H1 (cell line): ENCODE measurements at regions not wholly inside any gene's neighbourhood (a gene's known extent, or its start where the extent isn't known, plus 50 kb on each side); places are given as distances from the start of the nearest gene placed in this dataset.

Experiments
- CTCF ChIA-PET: fragments of 300-600 bp; sonication (Branson Sonifier 250); formaldehyde crosslinking; loops from one replicate; lab custom pipeline; 2021; ENCODE audit not compliant: partially characterized antibody; lab: Charles Lee
- POLR2A ChIA-PET: fragments of 300-600 bp; sonication (Branson Sonifier 250); formaldehyde crosslinking; loops from one replicate; lab custom pipeline; 2021; ENCODE audit warnings: inconsistent platforms; ENCODE audit not compliant: partially characterized antibody; lab: Charles Lee
- DNase-seq, 2 experiments: peaks; one replicate each; pipeline versions ENCODE4 v3.0.0 to v3.0.0-alpha.2; 2010 to 2022; ENCODE audit warnings: low spot score in 2 of 2, low read depth in 1 of 2, mixed read lengths in 1 of 2
- FAIRE-seq: peaks from 2 replicates; lab custom pipeline; 2011; peaks lifted over from hg19 to GRCh38; lab: Jason Lieb, UNC
- H2AFZ ChIP-seq: 2 replicates; pipeline ENCODE4 v1.8.1; 2012; ENCODE audit warnings: low read length, inconsistent platforms
- H2AK5ac ChIP-seq: 2 replicates; pipeline ENCODE4 v1.6.1; 2013; ENCODE audit warnings: low read depth, low read length
- H2BK120ac ChIP-seq: replicated peaks from 2 replicates; pipeline ENCODE3; 2013; ENCODE audit warnings: low read depth, low read length, inconsistent platforms
- H2BK12ac ChIP-seq: 2 replicates; pipeline ENCODE4 v1.6.1; 2013; ENCODE audit warnings: low read depth, low read length
- H2BK15ac ChIP-seq: 2 replicates; pipeline ENCODE4 v1.6.1; 2013; ENCODE audit warnings: low read length
- H2BK20ac ChIP-seq: 2 replicates; pipeline ENCODE4 v1.6.1; 2013; ENCODE audit warnings: low read length
- H2BK5ac ChIP-seq: 2 replicates; pipeline ENCODE4 v1.6.1; 2013; ENCODE audit warnings: low read depth, low read length
- H3K14ac ChIP-seq: 2 replicates; pipeline ENCODE4 v1.6.1; 2013; ENCODE audit warnings: inconsistent platforms; ENCODE audit not compliant: insufficient read length
- H3K18ac ChIP-seq: 2 replicates; pipeline ENCODE4 v1.6.1; 2013; ENCODE audit warnings: low read length; ENCODE audit errors: extremely low read depth
- H3K23ac ChIP-seq: 2 replicates; pipeline ENCODE4 v1.6.1; 2013; ENCODE audit warnings: inconsistent platforms; ENCODE audit not compliant: insufficient read length
- H3K23me2 ChIP-seq: 2 replicates; pipeline ENCODE4 v1.6.1; 2013; ENCODE audit warnings: low read depth, low read length
- H3K27ac ChIP-seq: 2 replicates; pipeline ENCODE4 v1.6.1; 2011; ENCODE audit warnings: low read depth, low read length, inconsistent platforms
- H3K27me3 ChIP-seq, 4 experiments: replicated peaks in 1 of 4; 1 replicate in 1 of 4; 2 replicates in 3 of 4; pipeline versions ENCODE4 v1.6.1 to v1.8.1; 2011 to 2013; ENCODE audit warnings: low read length in 3 of 4, mild to moderate bottlenecking in 3 of 4, inconsistent platforms in 2 of 4, mixed read lengths in 2 of 4, moderate library complexity in 1 of 4; ENCODE audit not compliant: control insufficient read depth in 3 of 4, insufficient read depth in 3 of 4; ENCODE audit errors: extremely low read depth in 1 of 4
- H3K36me3 ChIP-seq, 4 experiments: 2 replicates each; pipeline versions ENCODE4 v1.6.1 to v1.8.1; 2011 to 2013; ENCODE audit warnings: mild to moderate bottlenecking in 4 of 4, low read length in 3 of 4, moderate library complexity in 2 of 4, control low read depth in 1 of 4, inconsistent platforms in 1 of 4; ENCODE audit not compliant: insufficient read depth in 4 of 4, control insufficient read depth in 2 of 4
- H3K4ac ChIP-seq: replicated peaks from 2 replicates; pipeline ENCODE3; 2013; ENCODE audit warnings: low read length, low read depth, mixed read lengths, inconsistent platforms; ENCODE audit not compliant: insufficient read length
- H3K4me1 ChIP-seq, 4 experiments: replicated peaks in 1 of 4; 1 replicate in 1 of 4; 2 replicates in 3 of 4; pipeline versions ENCODE4 v1.6.1 to v1.8.1; 2011 to 2013; ENCODE audit warnings: low read length in 3 of 4, inconsistent platforms in 2 of 4, mixed read lengths in 1 of 4; ENCODE audit not compliant: insufficient read depth in 4 of 4, control insufficient read depth in 3 of 4
- H3K4me2 ChIP-seq, 2 experiments: 2 replicates each; pipeline versions ENCODE4 v1.6.1 to v1.8.1; 2011 to 2013; ENCODE audit warnings: low read depth in 2 of 2, low read length in 2 of 2, control low read depth in 1 of 2, inconsistent platforms in 1 of 2, mild to moderate bottlenecking in 1 of 2; ENCODE audit not compliant: insufficient read depth in 1 of 2
- H3K4me3 ChIP-seq, 4 experiments: fragments of 200-600, 300-600 bp in 1 of 4; sonication (generic), shearing (Covaris generic), sonication (Bioruptor Twin) in 1 of 4; 2 replicates each; pipeline versions ENCODE4 v1.5.1 to v1.8.1; 2011 to 2016; ENCODE audit warnings: low read length in 4 of 4, low read depth in 3 of 4, control low read depth in 2 of 4, inconsistent platforms in 2 of 4, mild to moderate bottlenecking in 2 of 4, mixed read lengths in 1 of 4, moderate library complexity in 1 of 4; ENCODE audit not compliant: insufficient read depth in 2 of 4; ENCODE audit errors: extremely low read depth in 1 of 4
- H3K56ac ChIP-seq: replicated peaks from 2 replicates; pipeline ENCODE3; 2013; ENCODE audit warnings: low read depth, mild to moderate bottlenecking, mixed read lengths, low read length, inconsistent platforms; ENCODE audit not compliant: insufficient read length
- H3K79me1 ChIP-seq: 2 replicates; pipeline ENCODE4 v1.6.1; 2013; ENCODE audit warnings: low read depth, low read length, control low read depth
- H3K79me2 ChIP-seq, 2 experiments: 2 replicates each; pipeline versions ENCODE4 v1.6.1 to v1.8.1; 2012 to 2013; ENCODE audit warnings: low read length in 2 of 2, mild to moderate bottlenecking in 2 of 2, inconsistent platforms in 1 of 2; ENCODE audit not compliant: insufficient read depth in 2 of 2, control insufficient read depth in 1 of 2
- H3K9ac ChIP-seq, 4 experiments: replicated peaks in 1 of 4; 1 replicate in 1 of 4; 2 replicates in 3 of 4; pipeline versions ENCODE4 v1.6.1 to v1.8.1; 2011 to 2013; ENCODE audit warnings: low read depth in 3 of 4, low read length in 3 of 4, control low read depth in 2 of 4, mild to moderate bottlenecking in 2 of 4, moderate library complexity in 2 of 4, inconsistent platforms in 1 of 4; ENCODE audit errors: extremely low read depth in 1 of 4
- H3K9me3 ChIP-seq, 2 experiments: 2 replicates each; pipeline versions ENCODE4 v1.6.1 to v1.8.1; 2012 to 2013; ENCODE audit warnings: mild to moderate bottlenecking in 2 of 2, moderate library complexity in 2 of 2, control low read depth in 1 of 2, inconsistent platforms in 1 of 2, low read depth in 1 of 2, low read length in 1 of 2, mixed read lengths in 1 of 2; ENCODE audit not compliant: insufficient read depth in 2 of 2
- H4K20me1 ChIP-seq, 2 experiments: replicated peaks in 1 of 2; 2 replicates each; pipeline versions ENCODE3 to v1.8.1; 2011 to 2013; ENCODE audit warnings: inconsistent platforms in 2 of 2, low read length in 2 of 2, mild to moderate bottlenecking in 1 of 2; ENCODE audit not compliant: insufficient read depth in 2 of 2, control insufficient read depth in 1 of 2
- H4K5ac ChIP-seq: 2 replicates; pipeline ENCODE4 v1.6.1; 2013; ENCODE audit warnings: low read length, low read depth, mixed read lengths, inconsistent platforms; ENCODE audit not compliant: insufficient read length
- H4K8ac ChIP-seq: 2 replicates; pipeline ENCODE4 v1.8.0; 2013; ENCODE audit warnings: mild to moderate bottlenecking, moderate library complexity, low read length, inconsistent platforms; ENCODE audit not compliant: insufficient read depth; ENCODE audit errors: extremely low read depth
- H4K91ac ChIP-seq: replicated peaks from 2 replicates; pipeline ENCODE3; 2013; ENCODE audit warnings: low read length, mixed read lengths, inconsistent platforms; ENCODE audit not compliant: insufficient read length
- BCL11A ChIP-seq, 2 experiments: IDR thresholded peaks; one replicate each; pipeline ENCODE4 v1.6.1; 2011; ENCODE audit warnings: low read depth in 2 of 2, low read length in 2 of 2, mild to moderate bottlenecking in 2 of 2
- CBX8 ChIP-seq: fragments of 300-800, 300-1000 bp; sonication (generic); IDR thresholded peaks from 2 replicates; pipeline ENCODE4 v1.7.1; 2016; ENCODE audit warnings: low read depth, low read length, borderline replicate concordance
- HDAC2 ChIP-seq, 2 experiments: fragments of 300-600 bp in 1 of 2; sonication (generic) in 1 of 2; IDR thresholded peaks; 2 replicates each; pipeline ENCODE4 v1.6.1; 2011 to 2012; ENCODE audit warnings: low read depth in 2 of 2, low read length in 2 of 2, mild to moderate bottlenecking in 2 of 2, moderate library complexity in 2 of 2, borderline replicate concordance in 1 of 2, inconsistent platforms in 1 of 2
- HDAC6 ChIP-seq: IDR thresholded peaks from one replicate; pipeline ENCODE4 v1.7.1; 2012; ENCODE audit warnings: low read depth, mild to moderate bottlenecking, inconsistent platforms, low read length, moderate library complexity
- JUN ChIP-seq: IDR thresholded peaks from 2 replicates; pipeline ENCODE4 v1.6.1; 2011; ENCODE audit warnings: low read depth, mild to moderate bottlenecking, improper control_type of control experiment, low read length
- KDM1A ChIP-seq: fragments of 200-600, 300-600 bp; sonication (generic); IDR thresholded peaks from 2 replicates; pipeline ENCODE4 v1.7.1; 2016; ENCODE audit warnings: mild to moderate bottlenecking, low read length, borderline replicate concordance
- KDM5A ChIP-seq: fragments of 200-600 bp; IDR thresholded peaks from 2 replicates; pipeline ENCODE4 v1.7.1; 2012; ENCODE audit warnings: mild to moderate bottlenecking, low read length, inconsistent platforms, mixed read lengths
- NRF1 ChIP-seq: IDR thresholded peaks from 2 replicates; pipeline ENCODE4 v1.6.1; 2011; ENCODE audit warnings: mild to moderate bottlenecking, low read depth, low read length, improper control_type of control experiment
- POLR2AphosphoS5 ChIP-seq: IDR thresholded peaks from 2 replicates; pipeline ENCODE4 v1.6.1; 2011; ENCODE audit warnings: low read depth, low read length
- POU5F1 ChIP-seq: IDR thresholded peaks from 2 replicates; pipeline ENCODE4 v1.6.1; 2011; ENCODE audit warnings: low read depth, mild to moderate bottlenecking, low read length, moderate library complexity
- SIRT6 ChIP-seq: IDR thresholded peaks from one replicate; pipeline ENCODE4 v1.7.1; 2012; ENCODE audit warnings: low read length, inconsistent platforms
- SP4 ChIP-seq: IDR thresholded peaks from 2 replicates; pipeline ENCODE4 v1.6.1; 2012; ENCODE audit warnings: low read length, inconsistent platforms
- TAF7 ChIP-seq: optimal IDR thresholded peaks from 2 replicates; pipeline ENCODE3; 2011; ENCODE audit warnings: low read depth, mild to moderate bottlenecking, inconsistent platforms, low read length, moderate library complexity, borderline replicate concordance
- WGBS, 2 experiments: shearing (Covaris generic) in 1 of 2; methylation state at CpG; one replicate each; pipeline versions ENCODE4 v1.1.6 to v1.1.7; 2013 to 2015; ENCODE audit warnings: low lambda C conversion rate in 2 of 2, mixed read lengths in 2 of 2, inconsistent platforms in 1 of 2, low coverage in 1 of 2, missing lambda C conversion rate in 1 of 2; ENCODE audit not compliant: insufficient replicate concordance in 2 of 2, insufficient coverage in 1 of 2, insufficient read length in 1 of 2; ENCODE audit errors: extremely low coverage in 1 of 2, missing lambda C conversion rate in 1 of 2; 5-methylcytosine and 5-hydroxymethylcytosine counted together
- TF ChIP-seq, protein P1 (sequence below): IDR thresholded peaks from 2 replicates; pipeline ENCODE4 v1.6.1; 2011; ENCODE audit warnings: low read depth, mild to moderate bottlenecking, low read length; ENCODE audit not compliant: insufficient read depth

GRCh38 chr10:128497660-128498377 is 371.6 kb upstream of the MKI67 start:
- Histone ChIP-seq H2BK12ac (no peak overlapping the region), H3K23ac (no peak overlapping the region), H4K5ac (no peak overlapping the region), H4K91ac (no peak overlapping the region), H3K79me2 (no peaks in the 10 kb centered on the region), H3K79me1 (no peaks in the 10 kb centered on the region), H2BK15ac (no peak overlapping the region), H4K8ac (no peak overlapping the region), H3K4me2 (no peak overlapping the region), H3K14ac (no peak overlapping the region), H3K4ac (no peak overlapping the region), H3K23me2 (no peaks in the 10 kb centered on the region), H2BK5ac (no peak overlapping the region), H3K36me3 (no peaks in the 10 kb centered on the region), H2BK20ac (no peak overlapping the region), H3K27me3 (no peaks in the 10 kb centered on the region), H3K27ac (no peak overlapping the region), H3K56ac (no peak overlapping the region), H2AK5ac (no peak overlapping the region), H2AFZ (no peak overlapping the region), H3K4me3 (no peak overlapping the region), H3K4me1 (no peaks in the 10 kb centered on the region; a peak in 1 of 7 replicates), H4K20me1 (no peaks in the 10 kb centered on the region), H3K9ac (no peak overlapping the region), H3K18ac (no peak overlapping the region), H2BK120ac (no peak overlapping the region), H3K9me3 (no peaks in the 10 kb centered on the region; a peak in 1 of 4 replicates)
- POLR2A ChIA-PET: no interaction called here
- WGBS, 2 experiments: 96% methylated on average over 17 of the region's 17 CpGs; no CpG with 5 or more reads in 1 of the 2 experiments
- DNase-seq (no peak), FAIRE-seq (no peak)
- CTCF ChIA-PET: interaction anchor here (0.6 to 1.9 kb wide), 10 partner anchors 10 to 237 kb away, joined by 3 to 7 read pairs (median 3); no protein-coding TSS in a partner anchor
- TF ChIP-seq KDM5A (no peak), JUN (no peak), SIRT6 (no peak), BCL11A (IDR thresholded peaks at IDR 0.05; ENCODE audit: low read depth in 2 of 2, low read length in 2 of 2) (no peak), POU5F1 (no peak), HDAC2 (IDR thresholded peaks at IDR 0.05; ENCODE audit: borderline replicate concordance in 1 of 2, low read depth in 2 of 2, low read length in 2 of 2) (no peak), NRF1 (no peak), POLR2AphosphoS5 (no peak), CBX8 (no peak), TAF7 (no peak), KDM1A (no peak), HDAC6 (no peak), SP4 (no peak)
- TF ChIP-seq, protein P1, sequence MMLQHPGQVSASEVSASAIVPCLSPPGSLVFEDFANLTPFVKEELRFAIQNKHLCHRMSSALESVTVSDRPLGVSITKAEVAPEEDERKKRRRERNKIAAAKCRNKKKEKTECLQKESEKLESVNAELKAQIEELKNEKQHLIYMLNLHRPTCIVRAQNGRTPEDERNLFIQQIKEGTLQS: no peak
